WTC11 (cell line): ENCODE measurements at regions not wholly inside any gene's neighbourhood (a gene's known extent, or its start where the extent isn't known, plus 50 kb on each side); places are given as distances from the start of the nearest gene placed in this dataset.

Experiments used
- ATAC-seq: fragments of 200-7000 bp; cut with Tn5 transposase; 2 replicates; pipeline ENCODE4 v1.10.0; 2021; ENCODE audit warnings: mild to moderate bottlenecking, moderate library complexity
- CTCF ChIA-PET: fragments of 300-600 bp; sonication (Branson Sonifier 250); formaldehyde crosslinking; loops from one replicate; lab custom pipeline; 2021; ENCODE audit warnings: antibody characterized with exemption; lab: Charles Lee
- POLR2A ChIA-PET: fragments of 350-600 bp; sonication (Branson Sonifier 250); formaldehyde crosslinking; loops from one replicate; lab custom pipeline; 2021; ENCODE audit warnings: antibody characterized with exemption; lab: Charles Lee
- DNase-seq: peaks from one replicate; pipeline ENCODE4 v3.0.0; 2021; ENCODE audit warnings: low spot score
- H3K27ac Mint-ChIP-seq: 2 replicates; pipeline ENCODE4 v1.8.0; 2021; ENCODE audit warnings: mixed read lengths
- H3K27me3 Mint-ChIP-seq: 2 replicates; pipeline ENCODE4 v1.8.0; 2021; ENCODE audit warnings: low read depth, mild to moderate bottlenecking, moderate library complexity, mixed read lengths
- H3K36me3 Mint-ChIP-seq: 2 replicates; pipeline ENCODE4 v1.8.0; 2021; ENCODE audit warnings: mixed read lengths
- H3K4me1 Mint-ChIP-seq: 2 replicates; pipeline ENCODE4 v1.8.0; 2022; ENCODE audit warnings: mixed read lengths
- H3K4me3 Mint-ChIP-seq: 2 replicates; pipeline ENCODE4 v1.8.0; 2021; ENCODE audit warnings: mild to moderate bottlenecking, moderate library complexity, mixed read lengths
- H3K9me3 Mint-ChIP-seq: 2 replicates; pipeline ENCODE4 v1.8.0; 2021; ENCODE audit warnings: mixed read lengths
- ELF4 ChIP-seq: sonication (generic); formaldehyde crosslinking; IDR thresholded peaks from 2 replicates; pipeline ENCODE4 v1.8.1; 2022; ENCODE audit warnings: low read depth, mild to moderate bottlenecking, moderate library complexity, missing genetic modification reagents
- EMX1 ChIP-seq: fragments of 250-450 bp; sonication (Bioruptor Pico); IDR thresholded peaks from 2 replicates; pipeline ENCODE4 v1.8.0; 2021; ENCODE audit warnings: mild to moderate bottlenecking
- ESRRA ChIP-seq: sonication (generic); formaldehyde crosslinking; IDR thresholded peaks from 2 replicates; pipeline ENCODE4 v1.8.1; 2022; ENCODE audit warnings: mild to moderate bottlenecking, missing genetic modification reagents, borderline replicate concordance
- FOXJ3 ChIP-seq: sonication (generic); formaldehyde crosslinking; IDR thresholded peaks from 2 replicates; pipeline ENCODE4 v1.9.0; 2021; ENCODE audit warnings: missing genetic modification reagents, mild to moderate bottlenecking, borderline replicate concordance
- GABPB1 ChIP-seq: sonication (generic); formaldehyde crosslinking; IDR thresholded peaks from 2 replicates; pipeline ENCODE4 v1.8.1; 2023; ENCODE audit warnings: mild to moderate bottlenecking, missing genetic modification reagents
- IRF2 ChIP-seq: sonication (generic); formaldehyde crosslinking; IDR thresholded peaks from 2 replicates; pipeline ENCODE4 v1.8.0; 2022; ENCODE audit warnings: low read depth, missing genetic modification reagents, borderline replicate concordance
- MXD4 ChIP-seq: fragments of 250-450 bp; sonication (Bioruptor Pico); IDR thresholded peaks from 2 replicates; pipeline ENCODE4 v1.8.0; 2021; ENCODE audit warnings: mild to moderate bottlenecking, moderate library complexity, borderline replicate concordance
- NFATC4 ChIP-seq: fragments of 250-450 bp; sonication (Bioruptor Pico); IDR thresholded peaks from 2 replicates; pipeline ENCODE4 v1.9.0; 2021; ENCODE audit warnings: mild to moderate bottlenecking
- OVOL2 ChIP-seq: fragments of 250-450 bp; sonication (Bioruptor Pico); IDR thresholded peaks from 2 replicates; pipeline ENCODE4 v1.9.0; 2021; ENCODE audit warnings: mild to moderate bottlenecking, borderline replicate concordance
- SP1 ChIP-seq: sonication (generic); formaldehyde crosslinking; conservative IDR thresholded peaks from 2 replicates; pipeline ENCODE4 v1.8.1; 2022; ENCODE audit warnings: missing genetic modification reagents
- TEAD4 ChIP-seq: sonication (generic); formaldehyde crosslinking; IDR thresholded peaks from 2 replicates; pipeline ENCODE4 v1.8.0; 2022; ENCODE audit warnings: mild to moderate bottlenecking, missing genetic modification reagents
- ZNF396 ChIP-seq: fragments of 250-450 bp; sonication (Bioruptor Pico); IDR thresholded peaks from 2 replicates; pipeline ENCODE4 v1.8.0; 2021; ENCODE audit warnings: mild to moderate bottlenecking, moderate library complexity, borderline replicate concordance
- TF ChIP-seq, protein P1 (sequence below): fragments of 250-450 bp; sonication (Bioruptor Pico); conservative IDR thresholded peaks from 2 replicates; pipeline ENCODE4 v1.9.0; 2021; ENCODE audit warnings: mild to moderate bottlenecking
- TF ChIP-seq, protein P2 (sequence below): sonication (generic); formaldehyde crosslinking; IDR thresholded peaks from 2 replicates; pipeline ENCODE4 v1.8.1; 2023; ENCODE audit warnings: mild to moderate bottlenecking, missing genetic modification reagents, moderate library complexity
- TF ChIP-seq, protein P3 (sequence below): sonication (generic); formaldehyde crosslinking; IDR thresholded peaks from 2 replicates; pipeline ENCODE4 v1.8.0; 2022; ENCODE audit warnings: missing genetic modification reagents
- TF ChIP-seq, protein P4 (sequence below): fragments of 250-450 bp; sonication (Bioruptor Pico); IDR thresholded peaks from 2 replicates; pipeline ENCODE4 v1.9.0; 2021; ENCODE audit warnings: mild to moderate bottlenecking, borderline replicate concordance
- TF ChIP-seq, protein P5 (sequence below): fragments of 250-450 bp; sonication (Bioruptor Pico); IDR thresholded peaks from 2 replicates; pipeline ENCODE4 v2.1.2; 2022; ENCODE audit warnings: mild to moderate bottlenecking, moderate library complexity
- TF ChIP-seq, protein P6 (sequence below): sonication (generic); formaldehyde crosslinking; conservative IDR thresholded peaks from 2 replicates; pipeline ENCODE4 v1.8.1; 2023; ENCODE audit warnings: mild to moderate bottlenecking, low read depth, missing genetic modification reagents, moderate library complexity

DNA sequence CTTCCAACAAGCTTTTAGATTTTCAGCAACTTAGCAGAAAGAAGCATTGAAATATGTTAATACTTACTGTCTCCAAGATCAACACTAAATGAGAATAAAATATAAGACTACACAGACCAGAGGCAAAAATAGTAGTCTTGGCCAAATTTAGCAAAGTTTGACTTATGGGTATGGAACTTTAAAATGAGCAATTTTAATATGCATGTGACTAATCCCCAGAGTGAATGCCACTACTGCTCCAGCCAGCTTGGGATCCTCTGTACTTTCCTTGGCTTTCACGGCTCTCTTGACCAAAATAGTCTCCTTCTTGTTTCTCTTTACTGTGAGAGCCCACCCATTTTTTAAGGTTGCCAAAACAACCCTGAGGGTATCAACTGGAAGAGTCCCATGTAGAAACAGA is 148.0 kb upstream of the GRIA1 start (continued):
- TF ChIP-seq, protein P1, sequence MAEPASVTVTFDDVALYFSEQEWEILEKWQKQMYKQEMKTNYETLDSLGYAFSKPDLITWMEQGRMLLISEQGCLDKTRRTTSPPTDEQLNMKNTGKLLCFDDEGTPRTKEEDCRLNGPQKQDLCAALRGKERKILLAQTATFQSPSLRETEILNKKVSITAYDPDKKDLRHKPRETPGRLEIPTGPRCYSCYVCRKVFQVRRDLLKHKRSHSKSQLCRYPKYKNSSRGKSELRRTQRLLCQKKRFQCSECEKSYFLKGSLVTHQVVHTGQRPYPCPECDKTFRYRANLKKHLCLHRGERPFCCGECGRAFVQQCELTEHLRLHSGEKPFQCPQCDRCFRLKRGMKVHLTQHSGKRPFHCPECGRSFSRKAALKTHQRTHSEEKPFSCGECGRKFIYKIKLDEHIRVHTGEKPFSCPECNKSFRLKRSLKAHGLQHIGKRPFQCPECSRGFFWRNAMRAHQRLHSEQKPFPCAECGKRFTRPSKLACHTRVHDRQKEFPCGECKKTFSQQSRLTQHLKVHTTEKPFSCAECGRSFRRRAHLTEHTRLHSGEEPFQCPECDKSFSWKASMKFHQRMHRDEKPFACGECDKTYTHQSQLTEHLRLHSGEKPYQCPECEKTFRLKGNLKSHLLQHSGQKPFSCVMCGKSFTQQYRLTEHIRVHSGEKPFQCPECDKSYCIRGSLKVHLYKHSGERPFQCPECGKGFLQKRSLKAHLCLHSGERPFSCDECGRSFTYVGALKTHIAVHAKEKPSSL (CRISPR knock-in tag) = no peak
- no peak for TF ChIP-seq EMX1 (CRISPR knock-in tag)
- TF ChIP-seq ELF4 (CRISPR knock-in tag) = no peak
- TF ChIP-seq OVOL2 (CRISPR knock-in tag) = no peak
- no peak for TF ChIP-seq NFATC4 (CRISPR knock-in tag)
- no peak for TF ChIP-seq ZNF396 (CRISPR knock-in tag)
- no peak for TF ChIP-seq FOXJ3 (CRISPR knock-in tag)
- TF ChIP-seq, protein P2, sequence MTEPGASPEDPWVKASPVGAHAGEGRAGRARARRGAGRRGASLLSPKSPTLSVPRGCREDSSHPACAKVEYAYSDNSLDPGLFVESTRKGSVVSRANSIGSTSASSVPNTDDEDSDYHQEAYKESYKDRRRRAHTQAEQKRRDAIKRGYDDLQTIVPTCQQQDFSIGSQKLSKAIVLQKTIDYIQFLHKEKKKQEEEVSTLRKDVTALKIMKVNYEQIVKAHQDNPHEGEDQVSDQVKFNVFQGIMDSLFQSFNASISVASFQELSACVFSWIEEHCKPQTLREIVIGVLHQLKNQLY (CRISPR knock-in tag) = no peak
- TF ChIP-seq, protein P3, sequence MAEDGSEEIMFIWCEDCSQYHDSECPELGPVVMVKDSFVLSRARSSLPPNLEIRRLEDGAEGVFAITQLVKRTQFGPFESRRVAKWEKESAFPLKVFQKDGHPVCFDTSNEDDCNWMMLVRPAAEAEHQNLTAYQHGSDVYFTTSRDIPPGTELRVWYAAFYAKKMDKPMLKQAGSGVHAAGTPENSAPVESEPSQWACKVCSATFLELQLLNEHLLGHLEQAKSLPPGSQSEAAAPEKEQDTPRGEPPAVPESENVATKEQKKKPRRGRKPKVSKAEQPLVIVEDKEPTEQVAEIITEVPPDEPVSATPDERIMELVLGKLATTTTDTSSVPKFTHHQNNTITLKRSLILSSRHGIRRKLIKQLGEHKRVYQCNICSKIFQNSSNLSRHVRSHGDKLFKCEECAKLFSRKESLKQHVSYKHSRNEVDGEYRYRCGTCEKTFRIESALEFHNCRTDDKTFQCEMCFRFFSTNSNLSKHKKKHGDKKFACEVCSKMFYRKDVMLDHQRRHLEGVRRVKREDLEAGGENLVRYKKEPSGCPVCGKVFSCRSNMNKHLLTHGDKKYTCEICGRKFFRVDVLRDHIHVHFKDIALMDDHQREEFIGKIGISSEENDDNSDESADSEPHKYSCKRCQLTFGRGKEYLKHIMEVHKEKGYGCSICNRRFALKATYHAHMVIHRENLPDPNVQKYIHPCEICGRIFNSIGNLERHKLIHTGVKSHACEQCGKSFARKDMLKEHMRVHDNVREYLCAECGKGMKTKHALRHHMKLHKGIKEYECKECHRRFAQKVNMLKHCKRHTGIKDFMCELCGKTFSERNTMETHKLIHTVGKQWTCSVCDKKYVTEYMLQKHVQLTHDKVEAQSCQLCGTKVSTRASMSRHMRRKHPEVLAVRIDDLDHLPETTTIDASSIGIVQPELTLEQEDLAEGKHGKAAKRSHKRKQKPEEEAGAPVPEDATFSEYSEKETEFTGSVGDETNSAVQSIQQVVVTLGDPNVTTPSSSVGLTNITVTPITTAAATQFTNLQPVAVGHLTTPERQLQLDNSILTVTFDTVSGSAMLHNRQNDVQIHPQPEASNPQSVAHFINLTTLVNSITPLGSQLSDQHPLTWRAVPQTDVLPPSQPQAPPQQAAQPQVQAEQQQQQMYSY = no peak
- TF ChIP-seq, protein P4, sequence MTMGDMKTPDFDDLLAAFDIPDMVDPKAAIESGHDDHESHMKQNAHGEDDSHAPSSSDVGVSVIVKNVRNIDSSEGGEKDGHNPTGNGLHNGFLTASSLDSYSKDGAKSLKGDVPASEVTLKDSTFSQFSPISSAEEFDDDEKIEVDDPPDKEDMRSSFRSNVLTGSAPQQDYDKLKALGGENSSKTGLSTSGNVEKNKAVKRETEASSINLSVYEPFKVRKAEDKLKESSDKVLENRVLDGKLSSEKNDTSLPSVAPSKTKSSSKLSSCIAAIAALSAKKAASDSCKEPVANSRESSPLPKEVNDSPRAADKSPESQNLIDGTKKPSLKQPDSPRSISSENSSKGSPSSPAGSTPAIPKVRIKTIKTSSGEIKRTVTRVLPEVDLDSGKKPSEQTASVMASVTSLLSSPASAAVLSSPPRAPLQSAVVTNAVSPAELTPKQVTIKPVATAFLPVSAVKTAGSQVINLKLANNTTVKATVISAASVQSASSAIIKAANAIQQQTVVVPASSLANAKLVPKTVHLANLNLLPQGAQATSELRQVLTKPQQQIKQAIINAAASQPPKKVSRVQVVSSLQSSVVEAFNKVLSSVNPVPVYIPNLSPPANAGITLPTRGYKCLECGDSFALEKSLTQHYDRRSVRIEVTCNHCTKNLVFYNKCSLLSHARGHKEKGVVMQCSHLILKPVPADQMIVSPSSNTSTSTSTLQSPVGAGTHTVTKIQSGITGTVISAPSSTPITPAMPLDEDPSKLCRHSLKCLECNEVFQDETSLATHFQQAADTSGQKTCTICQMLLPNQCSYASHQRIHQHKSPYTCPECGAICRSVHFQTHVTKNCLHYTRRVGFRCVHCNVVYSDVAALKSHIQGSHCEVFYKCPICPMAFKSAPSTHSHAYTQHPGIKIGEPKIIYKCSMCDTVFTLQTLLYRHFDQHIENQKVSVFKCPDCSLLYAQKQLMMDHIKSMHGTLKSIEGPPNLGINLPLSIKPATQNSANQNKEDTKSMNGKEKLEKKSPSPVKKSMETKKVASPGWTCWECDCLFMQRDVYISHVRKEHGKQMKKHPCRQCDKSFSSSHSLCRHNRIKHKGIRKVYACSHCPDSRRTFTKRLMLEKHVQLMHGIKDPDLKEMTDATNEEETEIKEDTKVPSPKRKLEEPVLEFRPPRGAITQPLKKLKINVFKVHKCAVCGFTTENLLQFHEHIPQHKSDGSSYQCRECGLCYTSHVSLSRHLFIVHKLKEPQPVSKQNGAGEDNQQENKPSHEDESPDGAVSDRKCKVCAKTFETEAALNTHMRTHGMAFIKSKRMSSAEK (CRISPR knock-in tag) = no peak
- TF ChIP-seq, protein P5, sequence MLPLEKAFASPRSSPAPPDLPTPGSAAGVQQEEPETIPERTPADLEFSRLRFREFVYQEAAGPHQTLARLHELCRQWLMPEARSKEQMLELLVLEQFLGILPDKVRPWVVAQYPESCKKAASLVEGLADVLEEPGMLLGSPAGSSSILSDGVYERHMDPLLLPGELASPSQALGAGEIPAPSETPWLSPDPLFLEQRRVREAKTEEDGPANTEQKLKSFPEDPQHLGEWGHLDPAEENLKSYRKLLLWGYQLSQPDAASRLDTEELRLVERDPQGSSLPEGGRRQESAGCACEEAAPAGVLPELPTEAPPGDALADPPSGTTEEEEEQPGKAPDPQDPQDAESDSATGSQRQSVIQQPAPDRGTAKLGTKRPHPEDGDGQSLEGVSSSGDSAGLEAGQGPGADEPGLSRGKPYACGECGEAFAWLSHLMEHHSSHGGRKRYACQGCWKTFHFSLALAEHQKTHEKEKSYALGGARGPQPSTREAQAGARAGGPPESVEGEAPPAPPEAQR (CRISPR knock-in tag) = no peak
- no peak for TF ChIP-seq MXD4 (CRISPR knock-in tag)
- TF ChIP-seq SP1 (CRISPR knock-in tag) = no peak

DNA sequence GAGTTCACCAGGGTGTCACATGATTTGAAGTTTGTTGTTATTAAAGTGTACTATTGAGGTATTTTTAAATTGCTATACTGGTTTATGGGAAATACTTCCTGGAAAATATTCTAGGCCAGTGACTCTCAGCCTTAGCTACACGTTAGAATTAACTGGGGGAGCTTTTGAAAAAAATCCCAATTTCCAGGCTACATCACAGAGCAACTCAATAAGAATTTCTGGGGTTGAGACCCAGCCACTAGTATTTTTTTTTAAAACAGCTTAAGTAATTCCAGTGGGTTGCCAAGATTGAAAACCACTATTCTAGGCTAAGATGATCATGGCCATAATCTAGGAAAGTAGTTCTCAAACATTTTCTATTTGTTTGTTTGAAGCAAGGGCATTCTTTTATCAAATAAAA is 142.9 kb upstream of the GRIA1 start:
- H3K36me3 Mint-ChIP-seq = no peaks in the 10 kb centered on the region
- TF ChIP-seq TEAD4 (CRISPR knock-in tag) (no peak), IRF2 (CRISPR knock-in tag) (no peak), GABPB1 (CRISPR knock-in tag) (no peak), ESRRA (CRISPR knock-in tag) (no peak)
- TF ChIP-seq, protein P6, sequence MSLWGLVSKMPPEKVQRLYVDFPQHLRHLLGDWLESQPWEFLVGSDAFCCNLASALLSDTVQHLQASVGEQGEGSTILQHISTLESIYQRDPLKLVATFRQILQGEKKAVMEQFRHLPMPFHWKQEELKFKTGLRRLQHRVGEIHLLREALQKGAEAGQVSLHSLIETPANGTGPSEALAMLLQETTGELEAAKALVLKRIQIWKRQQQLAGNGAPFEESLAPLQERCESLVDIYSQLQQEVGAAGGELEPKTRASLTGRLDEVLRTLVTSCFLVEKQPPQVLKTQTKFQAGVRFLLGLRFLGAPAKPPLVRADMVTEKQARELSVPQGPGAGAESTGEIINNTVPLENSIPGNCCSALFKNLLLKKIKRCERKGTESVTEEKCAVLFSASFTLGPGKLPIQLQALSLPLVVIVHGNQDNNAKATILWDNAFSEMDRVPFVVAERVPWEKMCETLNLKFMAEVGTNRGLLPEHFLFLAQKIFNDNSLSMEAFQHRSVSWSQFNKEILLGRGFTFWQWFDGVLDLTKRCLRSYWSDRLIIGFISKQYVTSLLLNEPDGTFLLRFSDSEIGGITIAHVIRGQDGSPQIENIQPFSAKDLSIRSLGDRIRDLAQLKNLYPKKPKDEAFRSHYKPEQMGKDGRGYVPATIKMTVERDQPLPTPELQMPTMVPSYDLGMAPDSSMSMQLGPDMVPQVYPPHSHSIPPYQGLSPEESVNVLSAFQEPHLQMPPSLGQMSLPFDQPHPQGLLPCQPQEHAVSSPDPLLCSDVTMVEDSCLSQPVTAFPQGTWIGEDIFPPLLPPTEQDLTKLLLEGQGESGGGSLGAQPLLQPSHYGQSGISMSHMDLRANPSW (CRISPR knock-in tag) = no peak
- no peaks in the 10 kb centered on the region for H3K9me3 Mint-ChIP-seq
- no peak overlapping the region for H3K4me3 Mint-ChIP-seq
- H3K4me1 Mint-ChIP-seq = peaks cover 37% of the 10 kb centered on the region
- peaks cover 58% of the 10 kb centered on the region for H3K27me3 Mint-ChIP-seq
- POLR2A ChIA-PET = no interaction called here
- ATAC-seq = no peak
- no peak overlapping the region for H3K27ac Mint-ChIP-seq
- DNase-seq = no peak
- CTCF ChIA-PET = no interaction called here
